Right cardiac atrium (tissue), 5 donors: ENCODE measurements at regions not wholly inside any gene's neighbourhood (a gene's known extent, or its start where the extent isn't known, plus 50 kb on each side); places are given as distances from the start of the nearest gene placed in this dataset.

ENCODE experiments used
- ATAC-seq, 2 donors: fragments of 200-7000 bp; cut with Tn5 transposase; one replicate each; pipeline versions ENCODE4 v1.8.0 to v1.9.1; 2020; ENCODE audit warnings: moderate library complexity in 2 of 2, mild to moderate bottlenecking in 1 of 2
- DNase-seq, 3 donors: peaks; one replicate each; pipeline ENCODE4 v3.0.0-alpha.2; 2020
- H3K27ac ChIP-seq: one replicate; pipeline ENCODE4 v1.5.1; 2013; ENCODE audit warnings: mild to moderate bottlenecking, low read length, control low read depth, moderate library complexity
- H3K27me3 ChIP-seq: one replicate; pipeline ENCODE4 v1.6.1; 2013; ENCODE audit not compliant: control insufficient read depth, insufficient read depth
- H3K4me1 ChIP-seq: one replicate; pipeline ENCODE4 v1.6.1; 2013; ENCODE audit warnings: low read length; ENCODE audit not compliant: control insufficient read depth, insufficient read depth
- H3K4me3 ChIP-seq: one replicate; pipeline ENCODE4 v1.5.1; 2013; ENCODE audit warnings: low read length, control low read depth
- H3K9me3 ChIP-seq: one replicate; pipeline ENCODE4 v1.6.1; 2013; ENCODE audit warnings: low read length; ENCODE audit not compliant: control insufficient read depth
- WGBS: extraction: QIAGEN DNeasy Blood & Tissue Kit; methylation state at CpG from one replicate; pipeline ENCODE4 v1.1.7; 2013; 5-methylcytosine and 5-hydroxymethylcytosine counted together
- intact Hi-C, 4 donors: fragments of 100-400 bp; cut with DNase I; formaldehyde crosslinking; loops; one replicate each; pipeline versions ENCODE4 v1.11.0 to v1.14.0; 2022 to 2023
- donor health status: healthy with polysubstance abuse.
- donor health status: DM: no; HTN: yes; CAD: no.
- donor health status: DM: no; HTN: no; CAD: no.
- donor health status: DM: no; HTN: yes; CAD: no; lungs with severe emphysema.
- donor health status: DM: yes; HTN: yes; CAD: no.

DNA sequence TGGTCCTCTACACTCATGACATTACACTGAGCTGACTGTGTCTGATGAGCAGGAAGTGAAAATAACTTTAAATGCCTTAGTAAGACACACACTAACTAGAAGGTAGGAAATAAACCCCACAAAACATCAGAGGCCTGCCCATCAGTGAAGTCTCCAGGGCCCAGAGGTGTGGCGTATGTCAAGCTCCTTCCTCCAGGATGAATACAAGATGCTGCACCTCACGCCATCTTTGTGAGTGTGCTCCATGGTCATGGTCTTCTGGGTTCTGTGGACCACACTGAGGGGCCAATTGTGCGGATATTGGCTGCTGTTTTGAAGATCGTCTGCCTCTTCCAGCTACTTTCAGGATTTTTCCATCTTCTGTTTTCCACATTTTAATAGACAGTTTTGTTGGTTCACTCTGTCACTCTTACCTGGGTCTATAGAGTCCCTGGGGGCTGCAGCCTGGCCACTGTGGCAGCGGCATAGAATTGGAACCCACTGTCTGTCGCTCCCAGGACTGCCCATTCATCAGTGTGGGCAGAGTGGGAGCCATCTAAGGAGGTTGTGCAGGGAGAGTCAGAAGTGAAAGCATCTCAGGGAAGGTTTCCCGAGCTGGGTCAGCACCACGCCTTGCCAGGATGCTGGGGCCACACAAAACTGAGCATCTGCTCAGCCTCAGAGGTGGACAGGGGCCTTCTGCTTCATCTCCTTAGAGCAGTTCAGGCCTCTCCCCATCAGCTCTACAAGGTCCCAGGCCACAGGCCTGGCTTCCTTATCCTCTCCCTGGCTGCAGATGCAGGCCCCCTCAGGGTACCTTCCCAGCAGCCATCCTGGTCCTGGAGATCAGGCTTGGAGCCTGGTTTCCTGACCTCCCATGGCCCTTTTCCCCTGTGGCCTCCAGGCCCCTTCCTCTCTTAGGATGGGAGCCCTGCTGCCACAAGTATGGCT lies 57.5 kb upstream of the C14orf180 start:
- ATAC-seq = no peak

DNA sequence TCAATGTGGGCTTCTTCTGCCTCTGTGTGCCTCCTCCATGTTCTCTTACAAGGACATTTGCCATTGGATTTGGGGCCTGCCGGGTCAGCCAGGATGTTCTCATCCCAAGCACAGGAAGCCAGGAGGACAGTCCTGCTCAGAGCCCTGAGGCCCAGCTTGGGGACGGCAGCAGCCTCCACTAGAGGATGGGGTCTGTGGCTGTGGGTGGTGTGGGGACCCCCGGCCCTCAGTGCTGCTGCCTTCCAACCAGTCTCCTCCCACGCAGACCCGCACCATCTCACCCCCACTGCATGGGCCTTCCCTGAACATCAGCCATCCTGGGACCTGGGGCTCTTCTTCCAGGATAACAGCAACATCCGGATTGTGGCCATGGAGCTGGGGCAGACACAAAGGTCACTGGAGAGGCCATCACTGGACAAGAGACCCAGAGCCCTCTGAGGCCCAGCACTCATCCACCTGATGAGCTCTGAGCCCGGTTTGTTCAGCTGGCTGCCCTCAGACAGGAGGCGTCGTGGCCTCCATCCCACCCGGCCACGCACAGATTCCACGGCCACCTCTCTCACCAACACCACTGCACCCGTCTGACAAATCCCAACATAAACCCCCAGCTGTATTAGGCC lies 56.5 kb upstream of the C14orf180 start:
- H3K27ac ChIP-seq = no peak overlapping the region
- H3K4me3 ChIP-seq = no peak overlapping the region
- no peak for ATAC-seq
- 89% methylated on average over 13 of the region's 13 CpGs for WGBS
- H3K9me3 ChIP-seq = no peaks in the 10 kb centered on the region
- intact Hi-C loops = no loop called here
- DNase-seq = no peak
- no peaks in the 10 kb centered on the region for H3K4me1 ChIP-seq
- H3K27me3 ChIP-seq = no peaks in the 10 kb centered on the region

More for the DNA sequence above, 57.5 kb upstream of the C14orf180 start:
- intact Hi-C loops = no loop called here
- Histone ChIP-seq H3K9me3 (peaks cover 2% of the 10 kb centered on the region), H3K4me3 (no peak overlapping the region), H3K4me1 (no peaks in the 10 kb centered on the region), H3K27ac (no peak overlapping the region), H3K27me3 (no peaks in the 10 kb centered on the region)
- 84% methylated on average over 8 of the region's 8 CpGs for WGBS
- no peak for DNase-seq

DNA sequence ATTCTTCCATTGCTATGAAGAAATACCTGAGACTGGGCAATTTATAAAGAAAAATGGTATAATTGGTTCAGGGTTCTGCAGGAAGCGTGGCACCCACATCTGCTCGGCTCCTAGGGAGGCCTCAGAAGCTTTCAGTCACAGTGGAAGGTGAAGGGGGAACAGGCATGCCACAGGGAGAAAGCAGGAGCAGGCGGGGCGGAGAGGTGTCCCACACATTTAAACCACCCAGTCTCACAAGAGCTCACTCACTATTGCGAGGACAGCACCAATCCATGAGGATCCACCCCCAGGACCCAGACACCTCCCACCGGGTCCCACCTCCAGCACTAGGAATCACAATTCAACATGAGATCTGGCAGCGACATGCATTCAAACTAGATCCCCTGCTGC lies 56.0 kb upstream of the C14orf180 start:
- 95% methylated on average over 7 of the region's 7 CpGs for WGBS
- Histone ChIP-seq H3K4me3 (no peak overlapping the region), H3K9me3 (no peaks in the 10 kb centered on the region), H3K27ac (no peak overlapping the region), H3K4me1 (no peaks in the 10 kb centered on the region), H3K27me3 (no peaks in the 10 kb centered on the region)
- ATAC-seq (no peak), DNase-seq (no peak)
- intact Hi-C loops = no loop called here

DNA sequence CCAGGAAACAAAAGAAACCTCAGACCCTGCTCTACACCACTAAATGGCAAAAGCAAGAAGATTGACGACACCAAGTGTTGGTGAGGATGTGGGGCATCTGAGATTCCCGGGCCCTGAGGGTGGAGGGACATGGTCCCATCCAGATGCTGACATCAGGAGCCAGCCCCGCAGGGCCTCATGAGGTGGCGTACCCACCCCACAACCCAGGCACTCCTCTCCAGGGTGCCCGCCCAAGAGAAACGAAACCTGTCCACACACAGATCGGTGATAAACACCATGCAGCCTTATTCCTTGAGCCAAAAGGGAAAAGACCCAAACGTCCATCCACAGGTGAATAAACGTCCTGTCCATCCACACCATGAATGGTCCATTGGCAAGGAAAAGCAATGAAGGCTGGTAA lies 54.8 kb upstream of the C14orf180 start:
- 80% methylated on average over 9 of the region's 9 CpGs for WGBS
- Histone ChIP-seq H3K27ac (no peak overlapping the region), H3K4me1 (no peaks in the 10 kb centered on the region), H3K4me3 (no peak overlapping the region), H3K9me3 (no peaks in the 10 kb centered on the region), H3K27me3 (no peaks in the 10 kb centered on the region)
- ATAC-seq = no peak
- DNase-seq = no peak
- intact Hi-C loops = no loop called here

DNA sequence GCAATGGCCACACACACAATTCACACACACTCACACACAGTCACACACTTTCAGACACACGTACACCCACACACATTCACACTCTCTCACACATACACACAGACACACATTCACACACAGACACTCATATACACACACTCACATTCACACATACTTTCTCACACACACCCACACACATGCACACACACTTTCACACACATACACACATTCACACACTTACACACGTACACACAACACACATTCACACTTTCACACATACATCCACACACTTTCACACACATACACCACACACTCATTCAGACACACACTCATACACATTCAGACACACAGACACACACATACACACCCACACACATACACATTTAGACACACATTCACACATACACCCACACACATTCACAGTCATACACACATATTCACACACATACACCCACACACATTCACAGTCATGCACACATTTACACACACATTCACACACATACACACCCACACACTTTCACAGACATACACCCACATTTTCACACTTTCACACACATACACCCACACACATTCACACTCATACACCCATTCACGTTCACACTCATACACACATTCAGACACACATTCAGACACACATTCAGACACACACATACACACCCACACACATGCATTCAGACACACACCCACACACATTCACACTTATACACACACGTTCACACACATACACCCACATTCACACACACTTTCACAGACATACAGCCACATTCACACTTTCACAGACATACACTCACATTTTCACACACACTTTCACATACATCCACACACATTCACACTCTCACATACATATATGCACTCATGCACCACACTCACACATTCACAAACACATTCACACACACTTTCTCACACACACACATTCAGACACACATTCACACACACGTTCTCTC lies 52.6 kb upstream of the C14orf180 start:
- H3K27me3 ChIP-seq = no peaks in the 10 kb centered on the region
- no peaks in the 10 kb centered on the region for H3K4me1 ChIP-seq
- intact Hi-C loops = no loop called here
- ATAC-seq (no peak), DNase-seq (no peak)
- no peak overlapping the region for H3K4me3 ChIP-seq
- WGBS = 72% methylated on average over 5 of the region's 5 CpGs
- H3K9me3 ChIP-seq = no peaks in the 10 kb centered on the region
- no peak overlapping the region for H3K27ac ChIP-seq

DNA sequence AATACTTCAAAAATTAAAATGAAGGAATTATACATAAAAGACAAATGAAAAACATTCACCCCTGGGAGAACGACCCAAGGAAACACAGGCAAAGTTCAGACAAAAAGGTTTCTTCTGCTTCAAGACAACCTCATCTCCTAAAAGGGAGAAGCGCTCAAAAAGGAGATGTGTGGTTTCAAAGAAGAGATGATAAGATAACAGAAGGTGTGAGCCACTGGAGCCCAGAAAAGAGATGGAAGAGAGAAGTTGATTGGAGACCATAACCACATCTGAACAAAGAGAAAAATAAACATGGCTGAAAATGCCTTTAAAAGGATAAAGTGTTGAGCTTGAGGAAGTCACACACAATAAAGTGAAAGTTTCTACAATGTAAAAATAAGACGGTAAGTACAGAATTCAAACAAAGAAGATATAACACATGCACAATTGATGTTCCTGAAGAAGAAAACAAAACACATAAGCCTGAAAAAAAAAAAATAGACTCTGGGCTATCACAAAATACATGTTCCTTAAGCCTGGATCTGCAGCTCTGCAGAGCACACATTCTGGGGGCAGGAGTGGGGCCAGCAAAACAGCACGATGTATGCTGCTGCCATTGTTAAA lies 51.6 kb upstream of the C14orf180 start:
- Histone ChIP-seq H3K9me3 (no peaks in the 10 kb centered on the region), H3K27me3 (no peaks in the 10 kb centered on the region), H3K27ac (no peak overlapping the region), H3K4me1 (no peaks in the 10 kb centered on the region), H3K4me3 (no peak overlapping the region)
- ATAC-seq = no peak
- intact Hi-C loops = no loop called here
- no peak for DNase-seq
- 91% methylated on average over 4 of the region's 4 CpGs for WGBS

DNA sequence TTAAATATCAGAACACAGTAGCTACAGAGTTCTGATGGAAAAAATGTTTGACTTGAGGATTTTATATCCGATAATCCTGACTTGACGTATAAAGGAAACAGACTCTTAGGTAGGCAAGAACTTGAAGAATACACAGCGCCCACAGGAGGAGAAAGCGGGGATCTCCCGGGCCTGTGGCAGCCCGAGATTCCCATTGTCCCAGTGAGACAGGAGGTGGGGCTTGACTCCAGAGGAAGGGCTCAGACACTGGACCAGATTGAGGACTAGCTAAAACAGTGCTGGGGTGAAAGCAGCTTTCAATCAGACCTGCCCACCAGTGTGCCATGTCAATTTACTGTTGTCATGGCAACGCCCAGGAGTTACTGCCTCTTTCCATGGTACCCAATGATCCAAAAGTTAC lies 51.1 kb upstream of the C14orf180 start:
- no peak overlapping the region for H3K27ac ChIP-seq
- no peaks in the 10 kb centered on the region for H3K9me3 ChIP-seq
- 91% methylated on average over 7 of the region's 7 CpGs for WGBS
- no peaks in the 10 kb centered on the region for H3K4me1 ChIP-seq
- no peak for ATAC-seq
- DNase-seq = no peak
- no peak overlapping the region for H3K4me3 ChIP-seq
- H3K27me3 ChIP-seq = no peaks in the 10 kb centered on the region
- intact Hi-C loops = no loop called here
